ENCODE measurements at regions not wholly inside any gene's neighbourhood (a gene's known extent, or its start where the extent isn't known, plus 50 kb on each side); places are given as distances from the start of the nearest gene placed in this dataset.
A peak's percentile ranks its signal among the peaks of the same experiment; 100 is the strongest.

DNA sequence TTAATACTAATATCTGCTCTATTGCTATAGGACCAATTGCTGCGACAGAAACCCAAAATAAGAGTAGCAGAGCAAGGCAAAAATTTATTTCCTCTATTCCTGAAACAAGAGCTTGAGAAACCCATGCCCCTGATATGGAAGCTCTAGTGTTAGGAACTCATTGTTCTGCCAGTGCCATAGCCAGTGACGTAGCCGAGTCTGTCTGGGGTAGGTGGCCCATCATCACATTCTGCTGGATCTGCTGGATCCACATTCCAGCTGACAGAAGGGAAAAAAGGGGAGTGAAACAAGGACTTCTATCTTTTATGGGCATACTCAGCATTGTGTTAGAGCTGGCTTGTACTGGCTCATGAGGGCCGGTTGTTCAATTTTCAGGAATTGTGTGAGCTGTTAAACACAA is 248.9 kb upstream of the MON1B start:
- no peaks in the 10 kb centered on the region for H3K9me3 Mint-ChIP-seq (ENCODE audit: unreplicated experiment)
- H3K27me3 Mint-ChIP-seq (ENCODE audit: low read depth, unreplicated experiment): no peaks in the 10 kb centered on the region
- Histone ChIP-seq H3K27ac (ENCODE audit: low read depth, low read length) (no peak overlapping the region), H3K9ac (ENCODE audit: low read length) (no peak overlapping the region), H3K4me3 (ENCODE audit: insufficient read depth, low read depth, low read length) (no peak overlapping the region), H3K4me1 (ENCODE audit: insufficient read depth, low read length) (peaks cover 3% of the 10 kb centered on the region), H3K79me2 (ENCODE audit: insufficient read depth, low read length) (no peaks in the 10 kb centered on the region), H3K36me3 (ENCODE audit: insufficient read depth, low read length) (no peaks in the 10 kb centered on the region), H3K27me3 (ENCODE audit: insufficient read depth, low read length) (no peaks in the 10 kb centered on the region), H3K9me3 (ENCODE audit: insufficient read depth, low read depth, low read length) (no peaks in the 10 kb centered on the region), H2AFZ (ENCODE audit: low read depth, low read length) (no peak overlapping the region), H3K4me2 (ENCODE audit: low read length) (no peak overlapping the region), H4K20me1 (ENCODE audit: insufficient read depth, low read length) (no peaks in the 10 kb centered on the region)
- H3K4me3 Mint-ChIP-seq (ENCODE audit: unreplicated experiment): no peak overlapping the region
- no peak for TF ChIP-seq EZH2 (IDR thresholded peaks at IDR 0.05; ENCODE audit: insufficient read depth, low read length)
- TF ChIP-seq, protein P1, sequence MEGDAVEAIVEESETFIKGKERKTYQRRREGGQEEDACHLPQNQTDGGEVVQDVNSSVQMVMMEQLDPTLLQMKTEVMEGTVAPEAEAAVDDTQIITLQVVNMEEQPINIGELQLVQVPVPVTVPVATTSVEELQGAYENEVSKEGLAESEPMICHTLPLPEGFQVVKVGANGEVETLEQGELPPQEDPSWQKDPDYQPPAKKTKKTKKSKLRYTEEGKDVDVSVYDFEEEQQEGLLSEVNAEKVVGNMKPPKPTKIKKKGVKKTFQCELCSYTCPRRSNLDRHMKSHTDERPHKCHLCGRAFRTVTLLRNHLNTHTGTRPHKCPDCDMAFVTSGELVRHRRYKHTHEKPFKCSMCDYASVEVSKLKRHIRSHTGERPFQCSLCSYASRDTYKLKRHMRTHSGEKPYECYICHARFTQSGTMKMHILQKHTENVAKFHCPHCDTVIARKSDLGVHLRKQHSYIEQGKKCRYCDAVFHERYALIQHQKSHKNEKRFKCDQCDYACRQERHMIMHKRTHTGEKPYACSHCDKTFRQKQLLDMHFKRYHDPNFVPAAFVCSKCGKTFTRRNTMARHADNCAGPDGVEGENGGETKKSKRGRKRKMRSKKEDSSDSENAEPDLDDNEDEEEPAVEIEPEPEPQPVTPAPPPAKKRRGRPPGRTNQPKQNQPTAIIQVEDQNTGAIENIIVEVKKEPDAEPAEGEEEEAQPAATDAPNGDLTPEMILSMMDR (IDR thresholded peaks at IDR 0.05; ENCODE audit: insufficient read depth, low read depth, low read length): no peak
- peaks cover 4% of the 10 kb centered on the region for H3K4me1 Mint-ChIP-seq (ENCODE audit: low read depth, unreplicated experiment)
- no peaks in the 10 kb centered on the region for H3K36me3 Mint-ChIP-seq (ENCODE audit: low read depth, unreplicated experiment)
- no peak overlapping the region for H3K27ac Mint-ChIP-seq (ENCODE audit: unreplicated experiment)
- FAIRE-seq: no peak
- no peak for DNase-seq (ENCODE audit: low read depth)

DNA sequence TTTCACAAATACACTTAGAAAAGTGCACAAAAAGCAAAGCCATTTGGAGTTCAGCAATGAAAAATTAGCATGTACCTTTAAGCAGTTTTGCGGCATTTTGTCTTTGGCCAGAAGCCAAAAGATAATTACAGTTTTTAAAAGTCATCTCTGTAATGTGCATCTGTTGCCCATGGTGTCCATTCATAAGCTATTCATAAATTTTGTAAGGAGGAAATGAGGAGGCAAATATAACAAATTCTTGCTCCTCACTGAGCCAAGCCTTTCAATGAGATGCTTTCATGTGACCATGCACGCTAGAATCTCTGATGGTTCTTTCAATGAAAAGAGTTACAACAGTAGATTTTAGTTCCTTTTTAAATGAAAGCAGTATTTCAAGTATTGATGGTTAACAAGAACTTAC is 247.1 kb upstream of the MON1B start:
- Histone ChIP-seq H2AFZ (ENCODE audit: low read depth, low read length) (no peak overlapping the region), H3K9ac (ENCODE audit: low read length) (no peak overlapping the region), H3K9me3 (ENCODE audit: insufficient read depth, low read depth, low read length) (no peaks in the 10 kb centered on the region), H3K4me3 (ENCODE audit: insufficient read depth, low read depth, low read length) (no peak overlapping the region), H3K4me2 (ENCODE audit: low read length) (no peak overlapping the region), H3K27me3 (ENCODE audit: insufficient read depth, low read length) (no peaks in the 10 kb centered on the region), H4K20me1 (ENCODE audit: insufficient read depth, low read length) (no peaks in the 10 kb centered on the region), H3K27ac (ENCODE audit: low read depth, low read length) (no peak overlapping the region), H3K79me2 (ENCODE audit: insufficient read depth, low read length) (no peaks in the 10 kb centered on the region), H3K36me3 (ENCODE audit: insufficient read depth, low read length) (no peaks in the 10 kb centered on the region), H3K4me1 (ENCODE audit: insufficient read depth, low read length) (peaks cover 10% of the 10 kb centered on the region)
- Mint-ChIP-seq H3K36me3 (ENCODE audit: low read depth, unreplicated experiment) (no peaks in the 10 kb centered on the region), H3K9me3 (ENCODE audit: unreplicated experiment) (no peaks in the 10 kb centered on the region), H3K27ac (ENCODE audit: unreplicated experiment) (no peak overlapping the region), H3K4me3 (ENCODE audit: unreplicated experiment) (no peak overlapping the region), H3K27me3 (ENCODE audit: low read depth, unreplicated experiment) (no peaks in the 10 kb centered on the region), H3K4me1 (ENCODE audit: low read depth, unreplicated experiment) (peaks cover 4% of the 10 kb centered on the region)
- FAIRE-seq (no peak), DNase-seq (ENCODE audit: low read depth) (no peak)
- TF ChIP-seq, protein P1 (IDR thresholded peaks at IDR 0.05; ENCODE audit: insufficient read depth, low read depth, low read length): no peak
- no peak for TF ChIP-seq EZH2 (IDR thresholded peaks at IDR 0.05; ENCODE audit: insufficient read depth, low read length)

DNA sequence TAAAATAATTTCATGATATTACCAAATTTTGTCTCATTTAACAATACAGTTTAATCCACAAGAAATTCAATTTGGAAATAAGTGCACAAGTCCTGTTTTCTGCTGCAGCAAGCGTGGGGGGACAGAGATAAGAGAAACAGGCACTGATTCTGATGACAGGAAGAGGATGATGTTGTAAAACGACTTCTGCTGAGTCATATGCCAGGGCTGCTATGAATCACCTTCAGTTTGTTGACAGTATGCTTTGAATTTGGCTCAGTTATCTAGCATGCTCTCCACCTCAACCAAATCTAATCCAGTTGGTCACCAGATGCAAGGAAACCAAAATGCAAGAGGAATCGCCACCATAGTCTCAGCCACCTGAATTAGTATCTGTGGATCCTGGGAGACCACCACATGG is 244.1 kb upstream of the MON1B start:
- Histone ChIP-seq H3K79me2 (ENCODE audit: insufficient read depth, low read length) (no peaks in the 10 kb centered on the region), H3K9ac (ENCODE audit: low read length) (no peak overlapping the region), H3K27me3 (ENCODE audit: insufficient read depth, low read length) (no peaks in the 10 kb centered on the region), H2AFZ (ENCODE audit: low read depth, low read length) (no peak overlapping the region), H3K9me3 (ENCODE audit: insufficient read depth, low read depth, low read length) (peaks cover 2% of the 10 kb centered on the region), H3K36me3 (ENCODE audit: insufficient read depth, low read length) (no peaks in the 10 kb centered on the region), H3K4me3 (ENCODE audit: insufficient read depth, low read depth, low read length) (no peak overlapping the region), H4K20me1 (ENCODE audit: insufficient read depth, low read length) (no peaks in the 10 kb centered on the region), H3K27ac (ENCODE audit: low read depth, low read length) (no peak overlapping the region), H3K4me1 (ENCODE audit: insufficient read depth, low read length) (peaks cover 10% of the 10 kb centered on the region), H3K4me2 (ENCODE audit: low read length) (peak overlapping the region; percentile 55)
- TF ChIP-seq, protein P1 (IDR thresholded peaks at IDR 0.05; ENCODE audit: insufficient read depth, low read depth, low read length): no peak
- TF ChIP-seq EZH2 (IDR thresholded peaks at IDR 0.05; ENCODE audit: insufficient read depth, low read length): no peak
- Mint-ChIP-seq H3K4me3 (ENCODE audit: unreplicated experiment) (no peak overlapping the region), H3K27me3 (ENCODE audit: low read depth, unreplicated experiment) (no peaks in the 10 kb centered on the region), H3K9me3 (ENCODE audit: unreplicated experiment) (peaks cover 2% of the 10 kb centered on the region), H3K36me3 (ENCODE audit: low read depth, unreplicated experiment) (no peaks in the 10 kb centered on the region), H3K27ac (ENCODE audit: unreplicated experiment) (peak overlapping the region; percentile 43), H3K4me1 (ENCODE audit: low read depth, unreplicated experiment) (peaks cover 4% of the 10 kb centered on the region)
- peak; percentile 17 for FAIRE-seq
- DNase-seq (ENCODE audit: low read depth): peak; percentile 80

Measured in astrocyte (in vitro differentiated cells and primary cell).